Common myeloid progenitor, CD34-positive (primary cell): ENCODE measurements at regions not wholly inside any gene's neighbourhood (a gene's known extent, or its start where the extent isn't known, plus 50 kb on each side); places are given as distances from the start of the nearest gene placed in this dataset.

Experiments used
- CTCF ChIA-PET: fragments of 350-600 bp; sonication (Branson Sonifier 250); formaldehyde crosslinking; loops from one replicate; lab custom pipeline; 2021; ENCODE audit warnings: antibody characterized with exemption; lab: Charles Lee
- POLR2A ChIA-PET: fragments of 350-600 bp; sonication (Branson Sonifier 250); formaldehyde crosslinking; loops from one replicate; lab custom pipeline; 2021; ENCODE audit warnings: antibody characterized with exemption; lab: Charles Lee
- DNase-seq, 3 donors: peaks; one replicate each; pipeline versions ENCODE4 v3.0.0 to v3.0.0-alpha.2; 2013
- H3K27ac ChIP-seq, 2 experiments: 1 replicate in 1 of 2; 2 replicates in 1 of 2; pipeline ENCODE4 v1.7.0; 2013; ENCODE audit warnings: inconsistent platforms in 2 of 2, low read length in 2 of 2, mild to moderate bottlenecking in 2 of 2, low read depth in 1 of 2, moderate library complexity in 1 of 2; ENCODE audit not compliant: severe bottlenecking in 2 of 2, insufficient read depth in 1 of 2, poor library complexity in 1 of 2
- H3K27me3 ChIP-seq, 5 experiments: replicated peaks in 2 of 5; 1 replicate in 3 of 5; 2 replicates in 2 of 5; pipeline versions ENCODE4 v1.6.1 to v1.7.0; 2013; ENCODE audit warnings: low read length in 4 of 5, mild to moderate bottlenecking in 2 of 5, moderate library complexity in 2 of 5, inconsistent platforms in 1 of 5; ENCODE audit not compliant: insufficient read depth in 5 of 5, control insufficient read depth in 4 of 5
- H3K36me3 ChIP-seq, 4 experiments: 1 replicate in 2 of 4; 2 replicates in 2 of 4; pipeline versions ENCODE4 v1.6.1 to v1.7.0; 2013; ENCODE audit warnings: low read length in 3 of 4, control low read depth in 1 of 4, mild to moderate bottlenecking in 1 of 4; ENCODE audit not compliant: control insufficient read depth in 4 of 4, insufficient read depth in 4 of 4
- H3K4me1 ChIP-seq, 4 experiments: 1 replicate in 3 of 4; 2 replicates in 1 of 4; pipeline versions ENCODE4 v1.6.1 to v1.7.1; 2013; ENCODE audit warnings: low read length in 3 of 4, mild to moderate bottlenecking in 3 of 4, control low read depth in 1 of 4, inconsistent platforms in 1 of 4, moderate library complexity in 1 of 4; ENCODE audit not compliant: control insufficient read depth in 4 of 4, insufficient read depth in 4 of 4; ENCODE audit errors: control extremely low read depth in 1 of 4
- H3K4me3 ChIP-seq, 7 experiments: 1 replicate in 4 of 7; 2 replicates in 3 of 7; pipeline versions ENCODE4 v1.5.1 to v1.7.0; 2013; ENCODE audit warnings: mild to moderate bottlenecking in 7 of 7, low read length in 6 of 7, moderate library complexity in 6 of 7, inconsistent platforms in 2 of 7, low read depth in 2 of 7, control low read depth in 1 of 7; ENCODE audit not compliant: insufficient read depth in 4 of 7, control insufficient read depth in 1 of 7; ENCODE audit errors: extremely low read depth in 1 of 7
- H3K9me3 ChIP-seq, 5 experiments: 1 replicate in 4 of 5; 2 replicates in 1 of 5; pipeline versions ENCODE4 v1.6.1 to v1.7.1; 2013; ENCODE audit warnings: low read length in 4 of 5, mild to moderate bottlenecking in 2 of 5, inconsistent platforms in 1 of 5, low read depth in 1 of 5, moderate library complexity in 1 of 5; ENCODE audit not compliant: control insufficient read depth in 4 of 5, insufficient read depth in 2 of 5; ENCODE audit errors: control extremely low read depth in 1 of 5
- WGBS: methylation state at CpG from one replicate; pipeline ENCODE4 v1.1.5; 2013; ENCODE audit not compliant: insufficient coverage; 5-methylcytosine and 5-hydroxymethylcytosine counted together

- 100% methylated on average over 1 of the region's 4 CpGs for whole genome bisulfite sequencing
- ChIA-PET CTCF (interaction anchor here (1.0 kb wide), 1 partner anchor 280 kb away, joined by 3 read pairs; no protein-coding TSS in a partner anchor), POLR2A (no interaction called here)
Measured at GRCh38 chr5:3997670-3998069, 402.0 kb downstream of the IRX1 start.

GRCh38 chr5:3999929-4000328, 404.3 kb downstream of the IRX1 start:
- ChIA-PET POLR2A (no interaction called here), CTCF (no interaction called here)
- 63% methylated on average over 3 of the region's 4 CpGs for WGBS
- Histone ChIP-seq H3K4me3 (no peak overlapping the region), H3K27me3 (no peaks in the 10 kb centered on the region), H3K4me1 (peaks cover 0 to 4% (median 2%) of the 10 kb centered on the region in 4 experiments), H3K27ac (no peak overlapping the region), H3K36me3 (no peaks in the 10 kb centered on the region), H3K9me3 (peaks cover 0 to 2% (median 0%) of the 10 kb centered on the region in 5 experiments)
- peak in 1 of 3 donors; percentile 37 for DNase-seq

More at GRCh38 chr5:3997670-3998069, 402.0 kb downstream of the IRX1 start:
- no peak for DNase-seq
- Histone ChIP-seq H3K4me1 (peaks cover 0 to 20% (median 8%) of the 10 kb centered on the region in 4 experiments), H3K27ac (no peak overlapping the region), H3K36me3 (no peaks in the 10 kb centered on the region), H3K27me3 (no peaks in the 10 kb centered on the region), H3K9me3 (peaks cover 0 to 2% (median 0%) of the 10 kb centered on the region in 5 experiments), H3K4me3 (no peak overlapping the region)

GRCh38 chr5:4001004-4001403, 405.4 kb downstream of the IRX1 start:
- no peaks in the 10 kb centered on the region for H3K27me3 ChIP-seq
- ChIA-PET POLR2A (no interaction called here), CTCF (interaction anchor here (1.0 kb wide), 1 partner anchor 218 kb away, joined by 3 read pairs; no protein-coding TSS in a partner anchor)
- no peaks in the 10 kb centered on the region for H3K36me3 ChIP-seq
- WGBS: 70% methylated on average over 11 of the region's 12 CpGs
- peaks cover 0 to 2% (median 0%) of the 10 kb centered on the region in 5 experiments for H3K9me3 ChIP-seq
- no peak for DNase-seq
- peaks cover 0 to 3% (median 0%) of the 10 kb centered on the region in 4 experiments for H3K4me1 ChIP-seq
- no peak overlapping the region for H3K27ac ChIP-seq
- no peak overlapping the region for H3K4me3 ChIP-seq

GRCh38 chr5:4001758-4002533, 406.3 kb downstream of the IRX1 start:
- peaks cover 0 to 2% (median 0%) of the 10 kb centered on the region in 5 experiments for H3K9me3 ChIP-seq
- ChIA-PET CTCF (no interaction called here), POLR2A (no interaction called here)
- DNase-seq: no peak
- H3K27me3 ChIP-seq: no peaks in the 10 kb centered on the region
- WGBS: 81% methylated on average over 7 of the region's 10 CpGs
- no peaks in the 10 kb centered on the region for H3K4me1 ChIP-seq
- H3K4me3 ChIP-seq: no peak overlapping the region
- no peaks in the 10 kb centered on the region for H3K36me3 ChIP-seq
- H3K27ac ChIP-seq: no peak overlapping the region

GRCh38 chr5:4005335-4005734, 409.7 kb downstream of the IRX1 start:
- H3K27ac ChIP-seq: no peak overlapping the region
- H3K4me3 ChIP-seq: no peak overlapping the region
- ChIA-PET CTCF (no interaction called here), POLR2A (no interaction called here)
- H3K27me3 ChIP-seq: no peaks in the 10 kb centered on the region
- WGBS: 94% methylated on average over 8 of the region's 11 CpGs
- no peaks in the 10 kb centered on the region for H3K4me1 ChIP-seq
- H3K9me3 ChIP-seq: peaks cover 0 to 2% (median 0%) of the 10 kb centered on the region in 5 experiments
- no peaks in the 10 kb centered on the region for H3K36me3 ChIP-seq
- no peak for DNase-seq

- DNase-seq: no peak
- Histone ChIP-seq H3K27ac (no peak overlapping the region), H3K36me3 (no peaks in the 10 kb centered on the region), H3K4me1 (no peaks in the 10 kb centered on the region), H3K9me3 (no peaks in the 10 kb centered on the region), H3K4me3 (no peak overlapping the region), H3K27me3 (no peaks in the 10 kb centered on the region)
- CTCF ChIA-PET: no interaction called here
- WGBS: 100% methylated on average over 1 of the region's 3 CpGs
- POLR2A ChIA-PET: no interaction called here
Measured at GRCh38 chr5:4007001-4007400, 411.4 kb downstream of the IRX1 start.

GRCh38 chr5:4011943-4012342, 416.3 kb downstream of the IRX1 start:
- POLR2A ChIA-PET: no interaction called here
- CTCF ChIA-PET: interaction anchor here (0.7 kb wide), 1 partner anchor 125 kb away, joined by 3 read pairs; no protein-coding TSS in a partner anchor
- no peaks in the 10 kb centered on the region for H3K27me3 ChIP-seq
- H3K4me1 ChIP-seq: no peaks in the 10 kb centered on the region
- no peak for DNase-seq
- no peaks in the 10 kb centered on the region for H3K36me3 ChIP-seq
- 94% methylated on average over 3 of the region's 6 CpGs for WGBS
- H3K27ac ChIP-seq: no peak overlapping the region
- no peak overlapping the region for H3K4me3 ChIP-seq
- no peaks in the 10 kb centered on the region for H3K9me3 ChIP-seq
